GM19238 (cell line): ENCODE measurements at regions not wholly inside any gene's neighbourhood (a gene's known extent, or its start where the extent isn't known, plus 50 kb on each side); places are given as distances from the start of the nearest gene placed in this dataset.

ENCODE experiments used
- DNase-seq: peaks from one replicate; pipeline ENCODE4 v3.0.0; 2011; ENCODE audit warnings: low spot score; ENCODE audit not compliant: insufficient read length

GRCh38 chr1:4087530-4088420 is 187.7 kb upstream of the C1orf174 start:
- no peak for DNase-seq

GRCh38 chr1:4088676-4089075 is 188.6 kb upstream of the C1orf174 start:
- no peak for DNase-seq

- DNase-seq, result no peak
Measured at GRCh38 chr1:4089421-4090175, 189.5 kb upstream of the C1orf174 start.

GRCh38 chr1:4090556-4090955 is 190.5 kb upstream of the C1orf174 start:
- no peak for DNase-seq

GRCh38 chr1:4090976-4091660 is 191.0 kb upstream of the C1orf174 start:
- no peak for DNase-seq

GRCh38 chr1:4091996-4092395 is 191.9 kb upstream of the C1orf174 start:
- no peak for DNase-seq

GRCh38 chr1:4093856-4094565 is 193.9 kb upstream of the C1orf174 start:
- no peak for DNase-seq

- no peak for DNase-seq
Measured at GRCh38 chr1:4095433-4095971, 195.4 kb upstream of the C1orf174 start.

GRCh38 chr1:4101459-4102161 is 201.5 kb upstream of the C1orf174 start:
- no peak for DNase-seq

- no peak for DNase-seq
Measured at GRCh38 chr1:4105300-4105880, 205.3 kb upstream of the C1orf174 start.

- no peak for DNase-seq
Measured at GRCh38 chr1:4106731-4107130, 206.7 kb upstream of the C1orf174 start.

- DNase-seq, result no peak
Measured at GRCh38 chr1:4107291-4107690, 207.2 kb upstream of the C1orf174 start.

GRCh38 chr1:4108331-4108730 is 208.3 kb upstream of the C1orf174 start:
- DNase-seq, result no peak

- DNase-seq, result no peak
Measured at GRCh38 chr1:4108758-4109627, 208.9 kb upstream of the C1orf174 start.

- DNase-seq, result no peak
Measured at GRCh38 chr1:4109628-4109940, 209.5 kb upstream of the C1orf174 start.

GRCh38 chr1:4110888-4111287 is 210.8 kb upstream of the C1orf174 start:
- DNase-seq, result no peak

GRCh38 chr1:4113897-4114296 is 213.8 kb upstream of the C1orf174 start:
- no peak for DNase-seq

GRCh38 chr1:4115191-4115900 is 215.3 kb upstream of the C1orf174 start:
- DNase-seq, result no peak

- no peak for DNase-seq
Measured at GRCh38 chr1:4117196-4117595, 217.1 kb upstream of the C1orf174 start.
